Endodermal cell (in vitro differentiated cells): ENCODE measurements at regions not wholly inside any gene's neighbourhood (a gene's known extent, or its start where the extent isn't known, plus 50 kb on each side); places are given as distances from the start of the nearest gene placed in this dataset.

Experiments
- DNase-seq: peaks from one replicate; pipeline ENCODE4 v3.0.0-alpha.2; 2017
- H3K27ac ChIP-seq: 2 replicates; pipeline ENCODE4 v1.5.1; 2013; ENCODE audit warnings: mild to moderate bottlenecking, low read depth, low read length, moderate library complexity
- H3K27me3 ChIP-seq: 2 replicates; pipeline ENCODE4 v1.6.1; 2013; ENCODE audit warnings: mild to moderate bottlenecking, low read length, moderate library complexity; ENCODE audit not compliant: insufficient read depth, control insufficient read depth, poor library complexity, severe bottlenecking
- H3K36me3 ChIP-seq: 2 replicates; pipeline ENCODE4 v1.7.0; 2013; ENCODE audit warnings: mild to moderate bottlenecking, low read length, moderate library complexity; ENCODE audit not compliant: control insufficient read depth, insufficient read depth
- H3K4me1 ChIP-seq: one replicate; pipeline ENCODE4 v1.7.0; 2013; ENCODE audit warnings: low read length; ENCODE audit not compliant: control insufficient read depth, insufficient read depth
- H3K4me3 ChIP-seq: 2 replicates; pipeline ENCODE4 v1.5.1; 2013; ENCODE audit warnings: mild to moderate bottlenecking, low read length, moderate library complexity
- H3K9ac ChIP-seq: 2 replicates; pipeline ENCODE4 v1.6.1; 2013; ENCODE audit warnings: mild to moderate bottlenecking, low read length, moderate library complexity; ENCODE audit not compliant: poor library complexity, severe bottlenecking; ENCODE audit errors: extremely low read depth
- H3K9me3 ChIP-seq: 2 replicates; pipeline ENCODE4 v1.6.1; 2013; ENCODE audit warnings: mild to moderate bottlenecking, low read length, moderate library complexity; ENCODE audit not compliant: control insufficient read depth
- H3K27ac Mint-ChIP-seq: 2 replicates; pipeline ENCODE4 v1.8.0; 2020; ENCODE audit warnings: mixed read lengths
- H3K27me3 Mint-ChIP-seq: 2 replicates; pipeline ENCODE4 v1.8.0; 2021; ENCODE audit warnings: mild to moderate bottlenecking, mixed read lengths; ENCODE audit not compliant: insufficient read depth
- H3K36me3 Mint-ChIP-seq: 2 replicates; pipeline ENCODE4 v1.8.0; 2020; ENCODE audit warnings: low read depth, mixed read lengths
- H3K4me1 Mint-ChIP-seq: 2 replicates; pipeline ENCODE4 v1.8.0; 2020; ENCODE audit warnings: mixed read lengths
- H3K4me3 Mint-ChIP-seq: 2 replicates; pipeline ENCODE4 v1.8.0; 2020; ENCODE audit warnings: mild to moderate bottlenecking, moderate library complexity, mixed read lengths
- H3K9me3 Mint-ChIP-seq: 2 replicates; pipeline ENCODE4 v1.8.0; 2020; ENCODE audit warnings: mild to moderate bottlenecking, mixed read lengths
- CTCF ChIP-seq: fragments of 200-600 bp; sonication (generic); conservative IDR thresholded peaks from 2 replicates; pipeline ENCODE4 v1.5.0; 2021; ENCODE audit warnings: antibody characterized with exemption, mild to moderate bottlenecking
- WGBS, 2 experiments: methylation state at CpG; one replicate each; pipeline versions ENCODE4 v1.1.5 to v1.1.7; 2013; ENCODE audit warnings: missing lambda C conversion rate in 2 of 2, mixed read lengths in 1 of 2; ENCODE audit not compliant: insufficient coverage in 1 of 2, insufficient read length in 1 of 2; 5-methylcytosine and 5-hydroxymethylcytosine counted together

GRCh38 chrX:9293051-9293496 is 171.8 kb upstream of the TBL1X start:
- DNase-seq: peak; percentile 78
- H3K4me1 Mint-ChIP-seq: peaks cover 10% of the 10 kb centered on the region
- no peaks in the 10 kb centered on the region for H3K9me3 ChIP-seq
- no peak overlapping the region for H3K9ac ChIP-seq
- H3K9me3 Mint-ChIP-seq: peaks cover 44% of the 10 kb centered on the region
- 5 to 7% methylated on average over 9 to 18 of the region's 18 CpGs for WGBS, 2 experiments
- H3K27me3 ChIP-seq: peaks cover 16% of the 10 kb centered on the region
- no peak overlapping the region for H3K4me3 ChIP-seq
- H3K27ac Mint-ChIP-seq: no peak overlapping the region
- no peaks in the 10 kb centered on the region for H3K36me3 Mint-ChIP-seq
- no peaks in the 10 kb centered on the region for H3K36me3 ChIP-seq
- H3K27me3 Mint-ChIP-seq: peaks cover 16% of the 10 kb centered on the region
- H3K4me1 ChIP-seq: no peaks in the 10 kb centered on the region
- TF ChIP-seq CTCF: no peak
- no peak overlapping the region for H3K27ac ChIP-seq
- peak overlapping the region; percentile 21 for H3K4me3 Mint-ChIP-seq

GRCh38 chrX:9293903-9294302 is 171.0 kb upstream of the TBL1X start:
- DNase-seq: no peak
- Histone ChIP-seq H3K9me3 (no peaks in the 10 kb centered on the region), H3K4me1 (no peaks in the 10 kb centered on the region), H3K27ac (no peak overlapping the region), H3K36me3 (no peaks in the 10 kb centered on the region), H3K4me3 (no peak overlapping the region), H3K27me3 (peaks cover 16% of the 10 kb centered on the region), H3K9ac (no peak overlapping the region)
- Mint-ChIP-seq H3K27ac (no peak overlapping the region), H3K9me3 (peaks cover 40% of the 10 kb centered on the region), H3K27me3 (peaks cover 16% of the 10 kb centered on the region), H3K36me3 (no peaks in the 10 kb centered on the region), H3K4me3 (no peak overlapping the region), H3K4me1 (peaks cover 10% of the 10 kb centered on the region)
- TF ChIP-seq CTCF: no peak
- 60 to 87% methylated on average over 1 to 4 of the region's 6 CpGs for WGBS, 2 experiments

- TF ChIP-seq CTCF: no peak
These were observed 169.3 kb upstream of the TBL1X start for GRCh38 chrX:9295551-9295950.

More at GRCh38 chrX:9295551-9295950, 169.3 kb upstream of the TBL1X start:
- 96% methylated on average over 4 of the region's 5 CpGs; no CpG with 5 or more reads in 1 of the 2 experiments for WGBS, 2 experiments
- H3K9ac ChIP-seq: no peak overlapping the region
- H3K9me3 Mint-ChIP-seq: peaks cover 29% of the 10 kb centered on the region
- H3K4me1 Mint-ChIP-seq: peaks cover 10% of the 10 kb centered on the region
- no peaks in the 10 kb centered on the region for H3K9me3 ChIP-seq
- peaks cover 14% of the 10 kb centered on the region for H3K27me3 Mint-ChIP-seq
- no peak overlapping the region for H3K4me3 ChIP-seq
- no peaks in the 10 kb centered on the region for H3K4me1 ChIP-seq
- no peak for DNase-seq
- H3K4me3 Mint-ChIP-seq: no peak overlapping the region
- peaks cover 16% of the 10 kb centered on the region for H3K27me3 ChIP-seq
- no peak overlapping the region for H3K27ac ChIP-seq
- no peak overlapping the region for H3K27ac Mint-ChIP-seq
- H3K36me3 Mint-ChIP-seq: no peaks in the 10 kb centered on the region
- no peaks in the 10 kb centered on the region for H3K36me3 ChIP-seq
